ENCODE measurements at regions not wholly inside any gene's neighbourhood (a gene's known extent, or its start where the extent isn't known, plus 50 kb on each side); places are given as distances from the start of the nearest gene placed in this dataset.

DNA sequence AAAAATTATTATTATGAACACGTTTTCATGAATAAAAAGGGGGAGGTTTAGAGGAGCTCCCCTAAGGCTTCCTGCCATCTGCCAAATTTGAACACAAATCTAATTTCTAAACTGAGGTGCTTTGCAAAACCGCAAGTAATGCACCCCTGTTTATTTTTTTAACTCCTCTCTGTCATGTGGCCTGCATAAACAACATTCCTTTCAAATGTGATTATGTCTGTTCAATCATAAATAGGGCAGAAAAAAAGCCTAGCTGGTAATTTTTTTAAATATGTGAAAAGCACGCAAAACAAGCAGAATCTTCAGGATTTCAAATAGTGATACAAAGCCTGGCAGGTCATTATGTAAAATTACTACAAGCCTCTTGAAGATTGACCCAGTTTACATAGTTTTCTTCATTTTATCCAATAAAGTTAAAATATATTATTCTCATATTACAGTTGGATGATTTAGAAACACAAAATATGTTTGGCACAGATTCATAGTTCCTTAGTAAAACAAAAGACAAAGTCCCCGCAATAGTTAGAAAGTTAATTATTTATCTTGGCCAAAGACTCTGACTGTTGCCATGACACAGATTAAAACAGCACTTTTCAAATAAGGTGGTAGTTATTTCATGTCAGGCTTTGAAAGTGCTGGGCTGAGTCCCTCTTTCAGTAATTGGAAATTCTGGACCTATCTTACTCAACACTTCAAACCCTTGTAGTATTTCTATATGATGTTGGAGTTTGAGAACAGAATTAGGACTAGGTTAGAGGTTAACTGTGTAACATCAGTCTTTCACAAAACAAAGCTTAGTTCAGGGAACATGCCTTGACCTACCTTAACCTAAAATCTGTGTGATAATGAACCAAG is 200.3 kb upstream of the MPPED2 start:
- Histone ChIP-seq H3K4me2 (no peak overlapping the region), H3K9me2 (replicated peaks; ENCODE audit: insufficient read depth) (no peaks in the 10 kb centered on the region), H3K27me3 (no peaks in the 10 kb centered on the region), H3K36me3 (replicated peaks; ENCODE audit: insufficient read depth, low read depth) (no peaks in the 10 kb centered on the region), H2AFZ (no peak overlapping the region), H4K20me1 (ENCODE audit: insufficient read depth, poor library complexity, severe bottlenecking) (no peaks in the 10 kb centered on the region), H3K27ac (peak overlapping the region; percentile 10), H3K79me2 (no peaks in the 10 kb centered on the region), H3K4me3 (no peak overlapping the region), H3K4me1 (ENCODE audit: insufficient read depth) (peaks cover 7% of the 10 kb centered on the region), H3K9me3 (ENCODE audit: low read depth) (no peaks in the 10 kb centered on the region)
- DNase-seq (ENCODE audit: low spot score): no peak
- 53% methylated on average over 4 of the region's 4 CpGs for WGBS (ENCODE audit: low lambda C conversion rate, missing lambda C conversion rate)
- TF ChIP-seq, protein P1, sequence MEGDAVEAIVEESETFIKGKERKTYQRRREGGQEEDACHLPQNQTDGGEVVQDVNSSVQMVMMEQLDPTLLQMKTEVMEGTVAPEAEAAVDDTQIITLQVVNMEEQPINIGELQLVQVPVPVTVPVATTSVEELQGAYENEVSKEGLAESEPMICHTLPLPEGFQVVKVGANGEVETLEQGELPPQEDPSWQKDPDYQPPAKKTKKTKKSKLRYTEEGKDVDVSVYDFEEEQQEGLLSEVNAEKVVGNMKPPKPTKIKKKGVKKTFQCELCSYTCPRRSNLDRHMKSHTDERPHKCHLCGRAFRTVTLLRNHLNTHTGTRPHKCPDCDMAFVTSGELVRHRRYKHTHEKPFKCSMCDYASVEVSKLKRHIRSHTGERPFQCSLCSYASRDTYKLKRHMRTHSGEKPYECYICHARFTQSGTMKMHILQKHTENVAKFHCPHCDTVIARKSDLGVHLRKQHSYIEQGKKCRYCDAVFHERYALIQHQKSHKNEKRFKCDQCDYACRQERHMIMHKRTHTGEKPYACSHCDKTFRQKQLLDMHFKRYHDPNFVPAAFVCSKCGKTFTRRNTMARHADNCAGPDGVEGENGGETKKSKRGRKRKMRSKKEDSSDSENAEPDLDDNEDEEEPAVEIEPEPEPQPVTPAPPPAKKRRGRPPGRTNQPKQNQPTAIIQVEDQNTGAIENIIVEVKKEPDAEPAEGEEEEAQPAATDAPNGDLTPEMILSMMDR (IDR thresholded peaks at IDR 0.05; ENCODE audit: poor library complexity): no peak
- no peak for TF ChIP-seq EZH2 (IDR thresholded peaks at IDR 0.05; ENCODE audit: borderline replicate concordance)
- TF ChIP-seq EZH2phosphoT487 (IDR thresholded peaks at IDR 0.05; ENCODE audit: low read depth, severe bottlenecking, unreplicated experiment): no peak

DNA sequence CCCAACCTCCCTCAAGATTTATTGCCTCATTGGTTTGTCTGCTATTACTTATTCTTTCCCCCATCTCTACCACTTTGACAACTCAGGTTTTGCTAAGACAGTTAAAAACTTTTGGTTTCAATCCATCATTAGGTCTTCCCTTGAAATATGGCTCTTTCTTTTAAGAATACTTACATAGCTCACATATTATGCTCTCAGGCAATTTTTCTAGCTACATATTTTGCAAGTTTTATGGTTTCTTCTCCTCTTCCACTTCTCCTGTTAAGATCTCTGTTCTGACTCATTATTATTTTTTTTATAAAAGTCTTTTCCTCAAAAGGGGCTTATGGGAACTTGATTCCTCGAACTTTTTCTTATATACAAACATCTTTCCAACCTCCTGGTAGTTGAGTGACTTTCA is 192.4 kb upstream of the MPPED2 start:
- Histone ChIP-seq H4K20me1 (ENCODE audit: insufficient read depth, poor library complexity, severe bottlenecking) (no peaks in the 10 kb centered on the region), H3K79me2 (no peaks in the 10 kb centered on the region), H3K4me3 (no peak overlapping the region), H3K9me3 (ENCODE audit: low read depth) (no peaks in the 10 kb centered on the region), H3K27ac (no peak overlapping the region), H3K9me2 (replicated peaks; ENCODE audit: insufficient read depth) (no peaks in the 10 kb centered on the region), H3K4me2 (no peak overlapping the region), H2AFZ (no peak overlapping the region), H3K36me3 (replicated peaks; ENCODE audit: insufficient read depth, low read depth) (no peaks in the 10 kb centered on the region), H3K4me1 (ENCODE audit: insufficient read depth) (no peaks in the 10 kb centered on the region), H3K27me3 (no peaks in the 10 kb centered on the region)
- no peak for DNase-seq (ENCODE audit: low spot score)
- WGBS (ENCODE audit: low lambda C conversion rate, missing lambda C conversion rate): 74% methylated on average over 1 of the region's 1 CpG
- TF ChIP-seq, protein P1 (IDR thresholded peaks at IDR 0.05; ENCODE audit: poor library complexity): no peak
- TF ChIP-seq EZH2phosphoT487 (IDR thresholded peaks at IDR 0.05; ENCODE audit: low read depth, severe bottlenecking, unreplicated experiment): no peak
- TF ChIP-seq EZH2 (IDR thresholded peaks at IDR 0.05; ENCODE audit: borderline replicate concordance): no peak

DNA sequence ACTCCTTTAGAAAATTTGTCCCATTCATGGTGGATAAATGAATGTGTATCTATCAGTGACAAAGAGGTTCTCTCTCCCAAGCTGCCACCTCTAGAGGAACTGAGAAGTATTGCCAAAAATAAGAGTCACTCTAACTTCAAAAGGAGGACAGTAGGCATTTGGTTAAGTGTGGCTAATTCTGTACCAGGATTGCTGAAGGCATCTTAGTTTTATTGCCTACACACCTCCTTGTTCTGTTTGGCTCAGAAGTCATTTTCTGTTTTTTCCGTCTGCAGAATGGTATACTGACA is 189.0 kb upstream of the MPPED2 start:
- Histone ChIP-seq H2AFZ (no peak overlapping the region), H3K27ac (no peak overlapping the region), H3K4me1 (ENCODE audit: insufficient read depth) (no peaks in the 10 kb centered on the region), H3K36me3 (replicated peaks; ENCODE audit: insufficient read depth, low read depth) (no peaks in the 10 kb centered on the region), H3K4me2 (no peak overlapping the region), H3K9me2 (replicated peaks; ENCODE audit: insufficient read depth) (no peaks in the 10 kb centered on the region), H3K27me3 (no peaks in the 10 kb centered on the region), H4K20me1 (ENCODE audit: insufficient read depth, poor library complexity, severe bottlenecking) (no peaks in the 10 kb centered on the region), H3K79me2 (no peaks in the 10 kb centered on the region), H3K4me3 (no peak overlapping the region), H3K9me3 (ENCODE audit: low read depth) (no peaks in the 10 kb centered on the region)
- WGBS (ENCODE audit: low lambda C conversion rate, missing lambda C conversion rate): 75% methylated on average over 1 of the region's 1 CpG
- TF ChIP-seq EZH2 (IDR thresholded peaks at IDR 0.05; ENCODE audit: borderline replicate concordance) (no peak), EZH2phosphoT487 (IDR thresholded peaks at IDR 0.05; ENCODE audit: low read depth, severe bottlenecking, unreplicated experiment) (no peak)
- TF ChIP-seq, protein P1 (IDR thresholded peaks at IDR 0.05; ENCODE audit: poor library complexity): no peak
- DNase-seq (ENCODE audit: low spot score): no peak

Measured in hepatocyte (in vitro differentiated cells).